CD4-positive, alpha-beta T cell (primary cell): ENCODE measurements at regions not wholly inside any gene's neighbourhood (a gene's known extent, or its start where the extent isn't known, plus 50 kb on each side); places are given as distances from the start of the nearest gene placed in this dataset.
"Not testable (repeated sequence)": the region's sequence is repeated elsewhere in the genome, so short reads cannot be mapped to it uniquely, and the experiment has no call there.

Experiments used
- ATAC-seq: fragments of 200-7000 bp; cut with Tn5 transposase; one replicate; pipeline ENCODE4 v1.10.0; 2022; ENCODE audit warnings: mild to moderate bottlenecking; ENCODE audit not compliant: poor library complexity
- CTCF ChIA-PET: fragments of 350-600 bp; sonication (Branson Sonifier 250); formaldehyde crosslinking; loops from one replicate; lab custom pipeline; 2021; ENCODE audit warnings: antibody characterized with exemption, inconsistent platforms; lab: Charles Lee
- POLR2A ChIA-PET: fragments of 350-600 bp; sonication (Branson Sonifier 250); formaldehyde crosslinking; loops from one replicate; lab custom pipeline; 2021; ENCODE audit warnings: antibody characterized with exemption, inconsistent platforms; lab: Charles Lee
- DNase-seq, 14 experiments: peaks; one replicate each; pipeline ENCODE4 v3.0.0-alpha.2; 2013 to 2020; ENCODE audit warnings: mixed read lengths in 2 of 14
- H3K27ac ChIP-seq, 2 donors: one replicate each; pipeline versions ENCODE4 v1.5.1 to v1.7.0; 2013; ENCODE audit warnings: low read length in 2 of 2, low read depth in 1 of 2, mild to moderate bottlenecking in 1 of 2
- H3K27me3 ChIP-seq, 2 experiments: 1 replicate in 1 of 2; 2 replicates in 1 of 2; pipeline versions ENCODE4 v1.6.1 to v1.7.0; 2013; ENCODE audit warnings: low read length in 2 of 2, control low read depth in 1 of 2, mild to moderate bottlenecking in 1 of 2, moderate library complexity in 1 of 2; ENCODE audit not compliant: insufficient read depth in 2 of 2, control insufficient read depth in 1 of 2
- H3K36me3 ChIP-seq: one replicate; pipeline ENCODE4 v1.6.1; 2013; ENCODE audit warnings: low read length, control low read depth; ENCODE audit not compliant: insufficient read depth
- H3K4me1 ChIP-seq: one replicate; pipeline ENCODE4 v1.6.1; 2013; ENCODE audit warnings: low read length, control low read depth; ENCODE audit not compliant: insufficient read depth
- H3K4me3 ChIP-seq: one replicate; pipeline ENCODE4 v1.5.1; 2013; ENCODE audit warnings: mild to moderate bottlenecking, low read length, moderate library complexity
- H3K9me3 ChIP-seq, 2 experiments: 1 replicate in 1 of 2; 2 replicates in 1 of 2; pipeline versions ENCODE4 v1.6.1 to v1.7.0; 2013; ENCODE audit warnings: low read length in 2 of 2, mild to moderate bottlenecking in 2 of 2, control low read depth in 1 of 2, moderate library complexity in 1 of 2; ENCODE audit not compliant: control insufficient read depth in 1 of 2, insufficient read depth in 1 of 2
- H3K27ac Mint-ChIP-seq: one replicate; pipeline ENCODE4 v1.8.0; 2020; ENCODE audit warnings: mixed read lengths
- H3K27me3 Mint-ChIP-seq: one replicate; pipeline ENCODE4 v1.8.0; 2021; ENCODE audit warnings: mixed read lengths
- H3K36me3 Mint-ChIP-seq: one replicate; pipeline ENCODE4 v1.8.0; 2021; ENCODE audit warnings: low read depth, mixed read lengths
- H3K4me1 Mint-ChIP-seq: one replicate; pipeline ENCODE4 v1.8.0; 2021; ENCODE audit warnings: low read depth, mixed read lengths
- H3K4me3 Mint-ChIP-seq: one replicate; pipeline ENCODE4 v1.8.0; 2020; ENCODE audit warnings: mild to moderate bottlenecking, mixed read lengths
- H3K9me3 Mint-ChIP-seq: one replicate; pipeline ENCODE4 v1.8.0; 2020; ENCODE audit warnings: mixed read lengths
- CTCF ChIP-seq: fragments of 200-600 bp; IDR thresholded peaks from one replicate; pipeline ENCODE4 v1.8.0; 2022; ENCODE audit warnings: antibody characterized with exemption, mild to moderate bottlenecking
- intact Hi-C, 2 experiments: fragments of 100-400 bp; cut with DNase I in 1 of 2; cut with micrococcal nuclease in 1 of 2; formaldehyde crosslinking; loops; one replicate each; pipeline versions ENCODE4 v1.15.1 to v1.9.0; 2023 to 2025; cut with DNase I, micrococcal nuclease

GRCh38 chr11:3488003-3488402 is 109.1 kb upstream of the ZNF195 start:
- H3K4me3 Mint-ChIP-seq, ATAC-seq, H3K36me3 ChIP-seq, H3K9me3 Mint-ChIP-seq, H3K4me3 ChIP-seq, H3K27me3 Mint-ChIP-seq, CTCF ChIA-PET, DNase-seq, H3K36me3 Mint-ChIP-seq, H3K27ac ChIP-seq, POLR2A ChIA-PET, H3K4me1 ChIP-seq, H3K9me3 ChIP-seq, H3K27ac Mint-ChIP-seq, H3K4me1 Mint-ChIP-seq, H3K27me3 ChIP-seq: not testable (repeated sequence)
- intact Hi-C loops: loop anchor here in 1 of 2 experiments (5.0 kb wide), 1 partner anchor 94 kb away; no protein-coding TSS in a partner anchor
- peak; percentile 33 for TF ChIP-seq CTCF

- DNase-seq, H3K27me3 Mint-ChIP-seq, POLR2A ChIA-PET, H3K27me3 ChIP-seq, H3K36me3 ChIP-seq, H3K4me1 ChIP-seq, H3K27ac Mint-ChIP-seq, H3K4me1 Mint-ChIP-seq, H3K4me3 Mint-ChIP-seq, ATAC-seq, H3K9me3 Mint-ChIP-seq, H3K27ac ChIP-seq, H3K4me3 ChIP-seq, H3K36me3 Mint-ChIP-seq, H3K9me3 ChIP-seq: not testable (repeated sequence)
- intact Hi-C loops: loop anchor here in 1 of 2 experiments (5.0 kb wide), 1 partner anchor 97 kb away; no protein-coding TSS in a partner anchor
- CTCF ChIA-PET: interaction anchor here (1.1 kb wide), 1 partner anchor 95 kb away, joined by 3 read pairs; no protein-coding TSS in a partner anchor
Observed at GRCh38 chr11:3485737-3486136, 106.8 kb upstream of the ZNF195 start.

GRCh38 chr11:3476937-3477885 is 98.3 kb upstream of the ZNF195 start:
- CTCF ChIA-PET, intact Hi-C loops: not testable (repeated sequence)
- DNase-seq: peak in 2 of 14 experiments; percentile 7 to 19

GRCh38 chr11:3476084-3476936 is 97.4 kb upstream of the ZNF195 start:
- CTCF ChIA-PET, ATAC-seq, H3K4me3 Mint-ChIP-seq, H3K9me3 ChIP-seq, intact Hi-C loops, H3K27me3 ChIP-seq, DNase-seq, POLR2A ChIA-PET, H3K36me3 ChIP-seq, H3K27ac ChIP-seq, H3K9me3 Mint-ChIP-seq, H3K36me3 Mint-ChIP-seq, H3K4me1 ChIP-seq, H3K27ac Mint-ChIP-seq, H3K27me3 Mint-ChIP-seq, H3K4me1 Mint-ChIP-seq, H3K4me3 ChIP-seq: not testable (repeated sequence)
- TF ChIP-seq CTCF: peak; percentile 25

More at GRCh38 chr11:3476937-3477885, 98.3 kb upstream of the ZNF195 start:
- POLR2A ChIA-PET, H3K4me1 Mint-ChIP-seq, H3K4me3 Mint-ChIP-seq, H3K27me3 ChIP-seq, H3K27me3 Mint-ChIP-seq, ATAC-seq, H3K4me3 ChIP-seq, H3K36me3 ChIP-seq, H3K9me3 Mint-ChIP-seq, H3K27ac Mint-ChIP-seq, H3K9me3 ChIP-seq, H3K27ac ChIP-seq, H3K36me3 Mint-ChIP-seq, H3K4me1 ChIP-seq: not testable (repeated sequence)

GRCh38 chr11:3468963-3469362 is 90.0 kb upstream of the ZNF195 start:
- ATAC-seq, H3K27me3 Mint-ChIP-seq, H3K4me3 ChIP-seq, DNase-seq, H3K9me3 Mint-ChIP-seq, CTCF ChIA-PET, H3K4me1 Mint-ChIP-seq, H3K4me1 ChIP-seq, POLR2A ChIA-PET, H3K27me3 ChIP-seq, H3K36me3 Mint-ChIP-seq, H3K27ac Mint-ChIP-seq, H3K27ac ChIP-seq, H3K36me3 ChIP-seq, intact Hi-C loops, H3K9me3 ChIP-seq, H3K4me3 Mint-ChIP-seq: not testable (repeated sequence)
